C4-2B (cell line): ENCODE measurements at regions not wholly inside any gene's neighbourhood (a gene's known extent, or its start where the extent isn't known, plus 50 kb on each side); places are given as distances from the start of the nearest gene placed in this dataset.

Source experiments
- CTCF ChIP-seq: fragments of 450-650 bp; conservative IDR thresholded peaks from 2 replicates; pipeline ENCODE4 v1.5.1; 2017; ENCODE audit warnings: mild to moderate bottlenecking
- ZFX ChIP-seq: fragments of 450-650 bp; IDR thresholded peaks from 2 replicates; pipeline ENCODE4 v1.6.1; 2017

DNA sequence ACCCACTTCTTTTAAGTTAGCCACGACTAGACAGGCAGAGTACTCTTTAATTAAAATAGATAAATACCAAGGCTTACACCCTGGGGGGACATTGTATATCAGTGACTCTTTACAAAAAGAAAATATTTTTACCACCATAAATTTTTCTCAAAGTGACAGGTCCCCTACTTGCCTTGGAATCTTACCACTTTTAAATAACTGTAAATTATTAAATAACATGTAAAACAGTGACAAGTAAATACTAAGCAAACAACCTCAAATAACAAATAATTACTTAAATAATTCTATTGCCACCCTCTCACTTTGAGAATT, 116.3 kb downstream of the OGFRL1 start:
- TF ChIP-seq CTCF: no peak
- TF ChIP-seq ZFX: no peak
